Transverse colon (tissue), 4 donors: ENCODE measurements at regions not wholly inside any gene's neighbourhood (a gene's known extent, or its start where the extent isn't known, plus 50 kb on each side); places are given as distances from the start of the nearest gene placed in this dataset.

Experiments used
- DNase-seq: peaks from one replicate; pipeline ENCODE4 v3.0.0-alpha.2; 2019
- H3K27ac ChIP-seq, 4 donors: fragments of 200-600 bp; sonication (generic); 2 replicates each; pipeline ENCODE4 v1.5.1; 2016 to 2018; ENCODE audit warnings: inconsistent platforms in 4 of 4
- H3K27me3 ChIP-seq: fragments of 200-600 bp; sonication (generic); 2 replicates; pipeline ENCODE4 v1.5.1; 2017; ENCODE audit warnings: inconsistent platforms
- H3K36me3 ChIP-seq, 4 donors: fragments of 200-600 bp; sonication (generic); 2 replicates each; pipeline ENCODE4 v1.5.1; 2017 to 2019; ENCODE audit warnings: inconsistent platforms in 4 of 4
- H3K4me1 ChIP-seq, 4 donors: fragments of 200-600 bp; sonication (generic); 2 replicates each; pipeline ENCODE4 v1.5.1; 2017 to 2020; ENCODE audit warnings: inconsistent platforms in 4 of 4
- H3K4me3 ChIP-seq, 4 donors: fragments of 200-600 bp; sonication (generic); 1 replicate in 1 of 4; 2 replicates in 3 of 4; pipeline versions ENCODE4 v1.5.1 to v1.6.1; 2017 to 2019; ENCODE audit warnings: inconsistent platforms in 4 of 4
- H3K9me3 ChIP-seq, 2 donors: fragments of 200-600 bp; sonication (generic); 2 replicates each; pipeline ENCODE4 v1.5.1; 2017 to 2019; ENCODE audit warnings: inconsistent platforms in 2 of 2
- CTCF ChIP-seq, 5 experiments: fragments of 200-600 bp in 3 of 5; fragments of 450-650 bp in 2 of 5; sonication (generic) in 3 of 5; IDR thresholded peaks; 1 replicate in 2 of 5; 2 replicates in 3 of 5; pipeline ENCODE4 v1.5.1; 2016 to 2017; ENCODE audit warnings: antibody characterized with exemption in 5 of 5, inconsistent platforms in 3 of 5, mild to moderate bottlenecking in 2 of 5, moderate library complexity in 1 of 5
- EP300 ChIP-seq: sonication (generic); formaldehyde crosslinking; IDR thresholded peaks from one replicate; pipeline ENCODE4 v1.6.1; 2017; ENCODE audit warnings: antibody characterized with exemption, low read depth
- POLR2A ChIP-seq: fragments of 450-650 bp; IDR thresholded peaks from one replicate; pipeline ENCODE4 v1.6.1; 2016; ENCODE audit warnings: antibody characterized with exemption, mild to moderate bottlenecking, moderate library complexity
- POLR2AphosphoS5 ChIP-seq, 3 donors: sonication (generic); formaldehyde crosslinking; IDR thresholded peaks; one replicate each; pipeline ENCODE4 v1.6.1; 2016; ENCODE audit warnings: antibody characterized with exemption in 3 of 3
- WGBS, 2 donors: methylation state at CpG; one replicate each; pipeline ENCODE4 v1.1.5; 2018; ENCODE audit warnings: low coverage in 1 of 2; 5-methylcytosine and 5-hydroxymethylcytosine counted together
- in situ Hi-C, 4 donors: fragments of 200-750 bp; cut with MboI; loops; one replicate each; pipeline versions ENCODE4 v1.15.0 to v1.15.1; 2017; ENCODE audit warnings: low sequenced_read_pairs in 3 of 4, low pct_ligation_motif_present in 1 of 4, low pct_unique_long_range_greater_than_20kb in 1 of 4
- intact Hi-C: fragments of 100-400 bp; cut with DNase I; formaldehyde crosslinking; loops from one replicate; pipeline ENCODE4 v1.15.1; 2023; ENCODE audit warnings: low total_unique reads

DNA sequence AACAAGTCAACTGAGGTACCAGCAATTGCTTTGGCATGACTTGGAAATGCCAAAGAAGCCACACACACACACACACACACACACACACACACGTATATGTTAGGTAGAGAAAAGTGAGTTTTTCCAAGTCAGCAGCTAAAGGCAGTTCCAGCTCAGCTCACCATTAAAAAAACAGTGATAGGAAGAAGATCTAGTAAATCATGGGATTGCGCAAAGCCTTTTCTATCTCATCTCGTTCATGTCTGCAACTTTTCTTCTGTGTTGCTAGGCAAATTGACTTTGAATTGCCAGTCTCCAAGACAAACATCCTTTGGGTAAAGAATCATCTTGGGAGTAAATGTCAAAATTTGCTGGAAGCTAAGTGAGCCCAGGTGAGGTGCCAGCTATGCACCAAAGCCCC is 500.1 kb downstream of the ENC1 start:
- peaks cover 0 to 11% (median 0%) of the 10 kb centered on the region in 4 donors for H3K4me1 ChIP-seq
- no peaks in the 10 kb centered on the region for H3K27me3 ChIP-seq
- no peaks in the 10 kb centered on the region for H3K9me3 ChIP-seq
- DNase-seq = no peak
- intact Hi-C loops = no loop called here
- no peak overlapping the region for H3K27ac ChIP-seq
- no peaks in the 10 kb centered on the region for H3K36me3 ChIP-seq
- TF ChIP-seq CTCF (IDR thresholded peaks at IDR 0.05) (no peak), POLR2A (no peak), POLR2AphosphoS5 (IDR thresholded peaks at IDR 0.05) (no peak), EP300 (no peak)
- H3K4me3 ChIP-seq = no peak overlapping the region
- WGBS, 2 donors = 70% methylated on average over 3 of the region's 3 CpGs; no CpG with 5 or more reads in 1 of the 2 donors
- in situ Hi-C loops = no loop called here

DNA sequence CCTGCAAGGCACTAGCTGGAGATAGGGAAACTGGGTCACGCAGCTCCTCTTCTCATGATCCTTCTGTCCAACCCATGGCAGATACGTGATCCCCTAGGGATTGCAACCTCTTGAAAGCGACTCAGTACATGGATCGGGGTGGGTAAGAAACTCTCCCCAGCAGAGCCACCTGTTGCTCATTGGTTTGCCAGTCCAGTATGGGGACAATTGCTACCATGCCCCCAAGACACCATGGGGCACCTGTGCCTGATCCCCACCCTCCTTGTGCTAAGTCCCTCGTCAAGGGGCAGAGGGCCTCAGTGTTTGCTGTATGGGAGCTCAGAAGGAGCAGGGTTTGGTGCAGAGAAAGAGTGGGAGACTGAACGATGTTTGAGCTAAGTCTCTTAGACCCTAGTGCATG is 500.9 kb downstream of the ENC1 start:
- Histone ChIP-seq H3K36me3 (no peaks in the 10 kb centered on the region), H3K27me3 (no peaks in the 10 kb centered on the region), H3K27ac (no peak overlapping the region), H3K9me3 (no peaks in the 10 kb centered on the region), H3K4me1 (peaks cover 0 to 11% (median 0%) of the 10 kb centered on the region in 4 donors), H3K4me3 (no peak overlapping the region)
- intact Hi-C loops (no loop called here), in situ Hi-C loops (no loop called here)
- DNase-seq = no peak
- 91 to 93% methylated on average over 2 to 6 of the region's 6 CpGs for WGBS, 2 donors
- TF ChIP-seq CTCF (IDR thresholded peaks at IDR 0.05) (no peak), POLR2AphosphoS5 (IDR thresholded peaks at IDR 0.05) (no peak), EP300 (no peak), POLR2A (no peak)

GRCh38 chr5:74138721-74139120 is 501.8 kb downstream of the ENC1 start:
- Histone ChIP-seq H3K27ac (no peak overlapping the region), H3K4me3 (no peak overlapping the region), H3K27me3 (no peaks in the 10 kb centered on the region), H3K9me3 (no peaks in the 10 kb centered on the region), H3K4me1 (peaks cover 0 to 9% (median 0%) of the 10 kb centered on the region in 4 donors), H3K36me3 (no peaks in the 10 kb centered on the region)
- intact Hi-C loops = no loop called here
- in situ Hi-C loops = no loop called here
- no peak for DNase-seq
- WGBS, 2 donors = 78 to 80% methylated on average over 1 to 2 of the region's 2 CpGs
- no peak for TF ChIP-seq CTCF (IDR thresholded peaks at IDR 0.05)
- TF ChIP-seq POLR2AphosphoS5 (IDR thresholded peaks at IDR 0.05) = no peak
- TF ChIP-seq POLR2A = no peak
- no peak for TF ChIP-seq EP300

DNA sequence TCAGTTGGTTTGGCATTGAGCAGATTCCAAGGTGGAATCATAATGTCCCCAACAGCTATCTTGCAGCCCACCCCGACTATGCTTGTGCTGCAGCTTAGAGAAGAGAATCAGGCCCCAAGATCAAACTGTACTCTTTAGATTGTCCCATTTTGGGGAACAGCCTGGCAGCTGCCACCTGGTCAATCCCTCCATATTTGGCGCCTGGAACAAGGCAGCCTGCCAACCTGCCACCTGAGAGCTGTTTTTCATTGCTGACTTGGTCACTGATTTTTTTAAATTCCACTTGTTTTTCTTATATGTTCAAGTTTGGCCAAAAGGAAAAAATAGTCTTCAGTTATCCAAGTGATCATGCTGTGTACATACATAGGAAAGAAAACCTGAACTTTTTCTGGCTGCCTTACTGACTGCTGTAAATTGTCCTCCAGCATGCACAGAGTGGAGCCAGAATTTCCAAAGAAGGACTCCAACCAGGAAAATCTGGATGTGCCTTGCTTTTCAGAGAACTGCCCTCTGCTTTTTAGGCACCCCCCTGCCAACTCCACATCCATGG is 504.2 kb downstream of the ENC1 start:
- H3K27ac ChIP-seq = no peak overlapping the region
- DNase-seq = no peak
- in situ Hi-C loops = no loop called here

More for the DNA sequence above, 504.2 kb downstream of the ENC1 start:
- no peaks in the 10 kb centered on the region for H3K9me3 ChIP-seq
- H3K27me3 ChIP-seq = no peaks in the 10 kb centered on the region
- no peaks in the 10 kb centered on the region for H3K4me1 ChIP-seq
- no peak overlapping the region for H3K4me3 ChIP-seq
- no peaks in the 10 kb centered on the region for H3K36me3 ChIP-seq
- WGBS, 2 donors = 71 to 76% methylated on average over 2 of the region's 2 CpGs
- intact Hi-C loops = no loop called here
- no peak for TF ChIP-seq POLR2A
- TF ChIP-seq CTCF (IDR thresholded peaks at IDR 0.05) = no peak
- no peak for TF ChIP-seq POLR2AphosphoS5 (IDR thresholded peaks at IDR 0.05)
- TF ChIP-seq EP300 = no peak
